ENCODE measurements at regions not wholly inside any gene's neighbourhood (a gene's known extent, or its start where the extent isn't known, plus 50 kb on each side); places are given as distances from the start of the nearest gene placed in this dataset.

- no peak for TF ChIP-seq POLR2AphosphoS5 (IDR thresholded peaks at IDR 0.05; ENCODE audit: borderline replicate concordance, low read depth, low read length)
- no peak for TF ChIP-seq EZH2 (IDR thresholded peaks at IDR 0.05)
- no peak for TF ChIP-seq FOXP2 (optimal IDR thresholded peaks at IDR 0.05; ENCODE audit: control extremely low read depth, extremely low read length, insufficient read depth)
These were observed 86.8 kb downstream of the TMCO5A start for GRCh38 chr15:38021259-38021658.
